GM19351 (cell line): ENCODE measurements at regions not wholly inside any gene's neighbourhood (a gene's known extent, or its start where the extent isn't known, plus 50 kb on each side); places are given as distances from the start of the nearest gene placed in this dataset.
"Not testable (repeated sequence)": the region's sequence is repeated elsewhere in the genome, so short reads cannot be mapped to it uniquely, and the experiment has no call there.

Experiments
- ATAC-seq: cut with Tn5 transposase; IDR thresholded peaks from one replicate; pipeline ENCODE4 v1.9.1; 2021; ENCODE audit warnings: mild to moderate bottlenecking, moderate library complexity; ENCODE audit not compliant: unreplicated experiment

GRCh38 chr1:30084909-30085571 lies 638.3 kb downstream of the MATN1 start:
- ATAC-seq, result no peak

GRCh38 chr1:30083800-30084464 lies 639.5 kb downstream of the MATN1 start:
- ATAC-seq, result no peak

DNA sequence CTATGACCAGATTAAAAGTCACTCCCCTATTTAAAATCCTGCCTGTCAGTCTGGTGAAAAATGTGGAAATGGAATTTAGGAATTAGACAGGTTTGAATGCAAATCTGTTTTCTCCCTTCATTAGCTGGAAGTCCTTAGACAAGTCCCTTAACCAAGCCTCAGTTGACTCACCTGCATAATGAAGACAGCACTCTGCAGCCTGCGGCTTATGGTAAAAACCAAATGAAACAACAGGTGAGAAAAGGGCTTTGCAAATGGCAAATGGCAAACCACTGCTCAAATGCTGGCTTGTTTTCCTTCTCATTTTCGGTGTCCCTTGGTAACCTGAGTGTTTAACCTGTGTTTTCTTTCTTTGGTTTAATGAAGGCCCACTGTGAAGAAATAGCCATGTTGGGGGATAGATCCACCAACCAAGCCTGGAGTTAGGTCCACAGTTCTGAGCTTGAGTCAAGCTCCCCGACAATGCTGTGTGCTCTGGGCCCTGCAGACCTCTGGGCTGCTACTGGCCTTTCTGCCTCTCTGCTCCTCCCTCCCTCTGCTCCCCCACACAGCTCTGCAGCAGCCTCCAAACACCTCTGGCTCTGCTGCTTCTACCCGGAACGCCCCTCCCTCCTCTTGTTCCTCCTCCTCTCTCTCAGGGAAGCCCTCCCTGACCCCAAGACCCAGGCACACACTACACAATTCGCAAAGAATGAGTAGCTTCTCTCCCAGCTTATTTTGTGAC lies 641.8 kb downstream of the MATN1 start:
- ATAC-seq, result no peak

DNA sequence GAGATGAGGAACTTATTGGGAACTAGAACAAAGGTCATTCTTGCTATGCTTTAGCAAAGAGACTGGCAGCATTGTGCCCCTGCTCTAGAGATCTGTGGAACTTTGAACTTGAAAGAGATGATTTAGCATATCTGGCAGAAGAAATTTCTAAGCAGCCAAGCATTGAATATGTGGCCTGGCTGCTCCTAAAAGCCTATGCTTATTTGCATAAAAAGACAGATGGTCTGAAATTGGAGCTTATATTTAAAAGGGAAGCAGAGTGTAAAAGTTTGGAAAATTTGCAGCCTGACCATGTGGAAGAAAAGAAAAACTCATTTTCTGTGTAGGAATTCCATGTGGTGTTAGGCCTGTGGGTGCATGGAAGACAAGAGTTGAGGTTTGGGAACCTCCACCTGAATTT lies 647.5 kb downstream of the MATN1 start:
- ATAC-seq, result not testable (repeated sequence)

- no peak for ATAC-seq
Observed at GRCh38 chr1:30068787-30069472, 654.5 kb downstream of the MATN1 start.

GRCh38 chr1:30064547-30064946 lies 658.8 kb downstream of the MATN1 start:
- no peak for ATAC-seq

- ATAC-seq, result no peak
Observed at GRCh38 chr1:30063621-30064280, 659.6 kb downstream of the MATN1 start.

DNA sequence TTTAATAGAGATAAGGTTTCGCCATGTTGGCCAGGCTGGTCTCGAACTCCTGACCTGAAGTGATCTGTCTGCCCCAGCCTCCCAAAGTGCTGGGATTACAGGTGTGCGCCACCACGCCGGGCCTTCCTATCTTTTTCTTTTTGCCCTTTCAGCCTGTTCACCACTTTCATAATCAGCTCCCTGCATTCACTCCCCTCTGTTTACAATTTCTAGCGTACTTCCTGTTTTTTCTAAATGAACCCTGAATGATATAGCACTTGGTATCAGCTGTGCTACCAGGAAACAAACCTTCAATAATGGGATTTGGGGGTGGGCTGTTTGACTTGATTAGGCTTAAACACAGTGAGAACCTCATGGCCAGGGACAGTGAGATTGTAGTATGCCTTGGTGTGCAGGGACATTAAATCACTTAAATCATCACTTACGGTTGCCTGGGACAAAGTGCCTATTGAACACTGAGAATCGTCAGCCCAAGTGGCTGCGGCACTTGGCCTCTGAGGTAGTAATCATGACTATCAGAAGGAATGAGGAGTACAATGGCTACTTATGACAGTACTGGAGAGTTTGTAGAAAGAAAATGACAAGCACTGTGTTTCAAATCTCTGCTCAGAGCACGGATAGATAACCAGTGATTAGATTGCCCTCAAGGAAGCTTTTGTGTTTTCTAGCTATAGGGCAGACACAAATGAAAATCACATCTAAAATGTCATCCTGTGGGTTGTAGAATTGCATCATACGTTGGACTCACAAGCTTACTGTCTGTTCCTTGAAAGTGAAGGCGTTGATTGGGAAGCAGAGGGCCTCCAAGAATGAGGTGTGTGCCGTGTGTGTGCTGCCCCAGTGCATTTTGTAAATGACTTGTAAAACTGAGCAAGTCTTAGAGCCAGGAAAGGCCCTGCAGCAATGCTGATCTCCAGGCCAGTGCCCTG lies 661.8 kb downstream of the MATN1 start:
- no peak for ATAC-seq

- no peak for ATAC-seq
Observed at GRCh38 chr1:30060738-30061137, 662.6 kb downstream of the MATN1 start.

DNA sequence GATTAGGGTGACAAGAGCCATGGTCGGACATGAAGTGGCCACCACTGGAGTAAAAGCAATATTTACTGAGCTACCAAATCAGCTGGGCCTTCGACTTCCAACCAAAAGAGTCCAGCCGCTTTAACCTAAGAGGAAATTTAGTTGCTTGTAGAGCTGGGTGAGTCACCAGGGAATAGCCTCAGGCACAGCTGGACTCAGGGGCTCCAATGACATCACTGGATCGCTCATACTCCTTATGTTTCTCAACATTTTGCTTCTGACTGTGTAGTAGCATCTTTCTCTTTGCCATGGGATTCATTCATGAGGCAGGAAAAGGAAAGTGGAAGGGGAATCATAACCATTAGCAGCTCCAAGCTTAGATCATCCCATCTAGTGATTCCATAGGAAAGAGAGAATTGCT lies 664.4 kb downstream of the MATN1 start:
- no peak for ATAC-seq

- ATAC-seq, result no peak
Observed at GRCh38 chr1:30054126-30054525, 669.3 kb downstream of the MATN1 start.

DNA sequence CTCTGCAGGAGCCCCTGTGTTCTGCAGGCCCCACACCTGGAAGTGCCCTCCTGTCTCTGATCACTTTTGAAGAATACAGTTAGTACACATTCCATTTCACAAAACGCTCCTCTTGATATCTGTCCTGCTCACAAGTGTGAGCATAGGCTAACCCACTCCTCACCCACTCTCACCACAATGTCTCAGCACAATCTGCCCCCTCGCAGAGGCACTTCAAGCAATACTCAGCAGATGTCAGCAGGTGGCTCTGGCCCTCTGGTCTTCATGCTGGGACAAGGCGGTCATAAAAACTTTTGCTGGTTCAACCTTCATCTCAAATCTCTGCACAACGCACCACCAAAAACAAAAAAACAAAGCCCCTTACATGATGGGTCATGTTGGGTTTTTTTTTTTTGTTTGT lies 671.2 kb downstream of the MATN1 start:
- ATAC-seq, result no peak

- ATAC-seq, result no peak
Observed at GRCh38 chr1:30051777-30052176, 671.6 kb downstream of the MATN1 start.

GRCh38 chr1:30049748-30050296 lies 673.6 kb downstream of the MATN1 start:
- no peak for ATAC-seq

GRCh38 chr1:30048905-30049304 lies 674.5 kb downstream of the MATN1 start:
- ATAC-seq, result no peak

- no peak for ATAC-seq
Observed at GRCh38 chr1:30047576-30047975, 675.8 kb downstream of the MATN1 start.

DNA sequence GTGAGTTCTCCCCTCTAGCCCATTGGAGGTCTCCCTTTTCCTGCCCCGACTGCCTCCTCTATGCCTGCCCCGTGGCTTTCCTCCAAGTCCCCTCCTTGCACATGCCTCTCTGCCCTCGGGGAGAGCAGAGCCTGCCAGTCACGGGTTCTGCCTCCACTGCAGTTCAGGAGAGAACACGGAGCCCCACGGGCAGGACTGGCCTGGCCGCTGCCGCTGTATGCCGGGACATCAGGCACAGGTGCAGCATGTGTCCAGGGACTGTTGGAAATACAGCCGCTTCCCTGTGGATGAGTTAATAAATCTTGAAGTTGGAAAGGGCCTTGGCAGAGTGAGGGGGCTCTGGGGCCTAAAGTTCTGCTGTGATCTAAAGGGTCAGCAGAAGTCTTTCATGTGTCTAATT lies 676.6 kb downstream of the MATN1 start:
- no peak for ATAC-seq

DNA sequence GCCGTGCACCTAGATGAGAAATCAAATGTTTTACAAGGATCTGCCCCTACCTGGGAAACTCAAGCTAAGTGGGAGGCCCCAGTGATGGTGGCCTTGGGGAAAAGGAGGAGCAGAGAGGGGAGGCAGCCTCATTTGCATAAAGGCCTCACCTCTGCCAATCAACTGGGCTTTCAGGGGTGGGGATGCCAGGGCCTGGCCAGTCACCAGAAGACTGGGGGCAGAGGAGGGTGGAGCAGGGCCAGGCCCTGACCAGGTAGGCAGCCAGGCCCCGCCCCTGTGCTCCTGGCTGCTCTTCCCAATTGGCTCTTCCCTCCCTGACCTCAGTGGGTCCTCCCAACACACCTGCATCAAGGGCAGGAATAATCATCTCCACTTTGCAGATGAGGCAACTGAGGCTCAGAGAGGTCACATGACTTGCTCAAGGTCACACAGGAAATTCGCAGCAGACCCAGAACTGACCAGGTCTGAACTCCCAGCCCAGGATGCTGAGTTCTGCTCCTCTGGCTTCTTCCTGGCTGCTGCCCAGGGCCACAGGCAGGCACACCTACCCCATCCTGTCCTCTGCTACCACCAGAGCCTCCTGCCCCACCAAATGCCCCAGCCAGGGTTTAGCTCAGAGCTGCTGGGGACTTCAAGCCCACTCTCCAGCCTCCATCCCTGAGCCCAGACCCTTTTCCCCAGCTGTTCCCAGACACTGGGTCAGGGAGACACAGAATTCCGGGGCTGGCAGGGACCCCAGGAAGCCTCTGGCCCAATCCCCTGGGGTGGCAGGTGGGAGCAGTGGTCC lies 677.9 kb downstream of the MATN1 start:
- no peak for ATAC-seq

DNA sequence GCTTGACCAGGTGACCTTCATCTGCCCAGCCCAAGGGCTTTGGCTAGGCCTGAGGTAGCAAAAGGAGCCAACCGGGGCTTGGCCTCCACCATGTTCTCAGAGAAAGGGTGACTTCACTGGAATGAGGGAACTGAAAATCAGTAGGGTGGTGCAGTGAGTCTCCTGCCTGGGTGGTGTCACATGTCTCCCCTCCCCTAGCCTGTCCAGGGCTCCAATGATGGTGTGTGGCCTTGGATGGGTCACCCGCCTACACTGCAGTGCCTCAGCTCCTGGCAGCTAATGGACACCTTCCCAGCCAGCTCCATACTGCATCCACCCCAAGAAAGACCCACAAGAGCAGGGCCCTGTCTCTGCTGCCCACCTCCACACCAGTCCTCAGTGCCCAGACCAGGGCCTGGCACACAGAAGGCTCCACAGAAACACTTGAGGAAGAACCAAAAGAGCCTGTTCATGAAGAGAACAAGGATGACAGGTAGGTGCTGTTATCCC lies 678.7 kb downstream of the MATN1 start:
- no peak for ATAC-seq
